ENCODE measurements at regions not wholly inside any gene's neighbourhood (a gene's known extent, or its start where the extent isn't known, plus 50 kb on each side); places are given as distances from the start of the nearest gene placed in this dataset.

- Histone ChIP-seq H3F3A (replicated peaks; ENCODE audit: insufficient read depth) (no peaks in the 10 kb centered on the region), H3K4me3 (ENCODE audit: low read depth in 2 of 2, low read length in 1 of 2) (no peak overlapping the region), H3K9ac (no peak overlapping the region), H3K36me3 (replicated peaks in 1 of 2; ENCODE audit: control insufficient read depth in 1 of 2, insufficient read depth in 2 of 2, low read length in 1 of 2) (no peaks in the 10 kb centered on the region), H3K27me3 (ENCODE audit: insufficient read depth) (no peaks in the 10 kb centered on the region), H3K4me1 (ENCODE audit: control insufficient read depth in 1 of 2, insufficient read depth in 2 of 2, low read depth in 1 of 2, low read length in 1 of 2) (no peaks in the 10 kb centered on the region), H3K27ac (ENCODE audit: low read depth in 2 of 2, low read length in 1 of 2) (no peak overlapping the region), H3K4me2 (no peak overlapping the region), H3K9me2 (no peaks in the 10 kb centered on the region), H4K20me1 (ENCODE audit: insufficient read depth) (no peaks in the 10 kb centered on the region), H3K9me3 (no peaks in the 10 kb centered on the region), H2AFZ (ENCODE audit: low read depth) (no peak overlapping the region), H3K79me2 (ENCODE audit: insufficient read depth) (no peaks in the 10 kb centered on the region)
- ChIA-PET CTCF (interaction anchor here (4.4 kb wide), 1 partner anchor 22 kb away, joined by 17 read pairs; no protein-coding TSS in a partner anchor), POLR2A (no interaction called here)
- DNase-seq: no peak
- TF ChIP-seq RXRA (IDR thresholded peaks at IDR 0.05; ENCODE audit: borderline replicate concordance, low read depth) (no peak), TAF1 (IDR thresholded peaks at IDR 0.05; ENCODE audit: borderline replicate concordance, low read depth, low read length) (no peak), PBX3 (IDR thresholded peaks at IDR 0.05) (no peak), MXI1 (IDR thresholded peaks at IDR 0.05; ENCODE audit: low read depth, low read length) (no peak), FOXM1 (IDR thresholded peaks at IDR 0.05; ENCODE audit: low read depth) (no peak)
- 16% methylated on average over 4 of the region's 4 CpGs for WGBS (ENCODE audit: low lambda C conversion rate)
Measured at GRCh38 chrX:25166145-25166544, 150.4 kb upstream of the ARX start.

- POLR2A ChIA-PET: no interaction called here
- no peaks in the 10 kb centered on the region for H3K9me3 ChIP-seq
- no peaks in the 10 kb centered on the region for H3K36me3 ChIP-seq (replicated peaks in 1 of 2; ENCODE audit: control insufficient read depth in 1 of 2, insufficient read depth in 2 of 2, low read length in 1 of 2)
- H3K4me1 ChIP-seq (ENCODE audit: control insufficient read depth in 1 of 2, insufficient read depth in 2 of 2, low read depth in 1 of 2, low read length in 1 of 2): no peaks in the 10 kb centered on the region
- H3K9me2 ChIP-seq: no peaks in the 10 kb centered on the region
- H3K4me2 ChIP-seq: no peak overlapping the region
- H3K27me3 ChIP-seq (ENCODE audit: insufficient read depth): no peaks in the 10 kb centered on the region
- H3K79me2 ChIP-seq (ENCODE audit: insufficient read depth): no peaks in the 10 kb centered on the region
- 19% methylated on average over 2 of the region's 2 CpGs for WGBS (ENCODE audit: low lambda C conversion rate)
- H3K9ac ChIP-seq: no peak overlapping the region
- no peak overlapping the region for H3K27ac ChIP-seq (ENCODE audit: low read depth in 2 of 2, low read length in 1 of 2)
- no peaks in the 10 kb centered on the region for H3F3A ChIP-seq (replicated peaks; ENCODE audit: insufficient read depth)
- CTCF ChIA-PET: interaction anchor here (3.4 kb wide), 1 partner anchor 14 kb away, joined by 11 read pairs; no protein-coding TSS in a partner anchor
- DNase-seq: no peak
- no peaks in the 10 kb centered on the region for H4K20me1 ChIP-seq (ENCODE audit: insufficient read depth)
- H3K4me3 ChIP-seq (ENCODE audit: low read depth in 2 of 2, low read length in 1 of 2): no peak overlapping the region
- H2AFZ ChIP-seq (ENCODE audit: low read depth): no peak overlapping the region
- TF ChIP-seq EZH2phosphoT487 (IDR thresholded peaks at IDR 0.05; ENCODE audit: borderline replicate concordance, low read depth) (no peak), PBX3 (IDR thresholded peaks at IDR 0.05) (no peak), MEF2A (IDR thresholded peaks at IDR 0.05; ENCODE audit: borderline replicate concordance, low read depth) (no peak), SMC3 (IDR thresholded peaks at IDR 0.05; ENCODE audit: low read depth, low read length) (no peak), RXRA (IDR thresholded peaks at IDR 0.05; ENCODE audit: borderline replicate concordance, low read depth) (no peak), USF1 (IDR thresholded peaks at IDR 0.05; ENCODE audit: borderline replicate concordance, low read depth) (no peak), MAX (IDR thresholded peaks at IDR 0.05; ENCODE audit: low read depth) (no peak), EP300 (IDR thresholded peaks at IDR 0.05; ENCODE audit: borderline replicate concordance in 1 of 2, low read depth in 1 of 2, low read length in 1 of 2) (no peak), GABPA (IDR thresholded peaks at IDR 0.05; ENCODE audit: low read depth) (no peak), POLR2AphosphoS5 (IDR thresholded peaks at IDR 0.05; ENCODE audit: low read depth, low read length) (no peak), FOXJ3 (CRISPR knock-in tag; IDR thresholded peaks at IDR 0.05) (no peak), MXI1 (IDR thresholded peaks at IDR 0.05; ENCODE audit: low read depth, low read length) (no peak)
- TF ChIP-seq, protein P1, sequence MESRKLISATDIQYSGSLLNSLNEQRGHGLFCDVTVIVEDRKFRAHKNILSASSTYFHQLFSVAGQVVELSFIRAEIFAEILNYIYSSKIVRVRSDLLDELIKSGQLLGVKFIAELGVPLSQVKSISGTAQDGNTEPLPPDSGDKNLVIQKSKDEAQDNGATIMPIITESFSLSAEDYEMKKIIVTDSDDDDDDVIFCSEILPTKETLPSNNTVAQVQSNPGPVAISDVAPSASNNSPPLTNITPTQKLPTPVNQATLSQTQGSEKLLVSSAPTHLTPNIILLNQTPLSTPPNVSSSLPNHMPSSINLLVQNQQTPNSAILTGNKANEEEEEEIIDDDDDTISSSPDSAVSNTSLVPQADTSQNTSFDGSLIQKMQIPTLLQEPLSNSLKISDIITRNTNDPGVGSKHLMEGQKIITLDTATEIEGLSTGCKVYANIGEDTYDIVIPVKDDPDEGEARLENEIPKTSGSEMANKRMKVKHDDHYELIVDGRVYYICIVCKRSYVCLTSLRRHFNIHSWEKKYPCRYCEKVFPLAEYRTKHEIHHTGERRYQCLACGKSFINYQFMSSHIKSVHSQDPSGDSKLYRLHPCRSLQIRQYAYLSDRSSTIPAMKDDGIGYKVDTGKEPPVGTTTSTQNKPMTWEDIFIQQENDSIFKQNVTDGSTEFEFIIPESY (IDR thresholded peaks at IDR 0.05; ENCODE audit: borderline replicate concordance, low read depth): no peak
- TF ChIP-seq, protein P2, sequence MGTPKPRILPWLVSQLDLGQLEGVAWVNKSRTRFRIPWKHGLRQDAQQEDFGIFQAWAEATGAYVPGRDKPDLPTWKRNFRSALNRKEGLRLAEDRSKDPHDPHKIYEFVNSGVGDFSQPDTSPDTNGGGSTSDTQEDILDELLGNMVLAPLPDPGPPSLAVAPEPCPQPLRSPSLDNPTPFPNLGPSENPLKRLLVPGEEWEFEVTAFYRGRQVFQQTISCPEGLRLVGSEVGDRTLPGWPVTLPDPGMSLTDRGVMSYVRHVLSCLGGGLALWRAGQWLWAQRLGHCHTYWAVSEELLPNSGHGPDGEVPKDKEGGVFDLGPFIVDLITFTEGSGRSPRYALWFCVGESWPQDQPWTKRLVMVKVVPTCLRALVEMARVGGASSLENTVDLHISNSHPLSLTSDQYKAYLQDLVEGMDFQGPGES (IDR thresholded peaks at IDR 0.05; ENCODE audit: low read depth, low read length): no peak
- TF ChIP-seq, protein P3, sequence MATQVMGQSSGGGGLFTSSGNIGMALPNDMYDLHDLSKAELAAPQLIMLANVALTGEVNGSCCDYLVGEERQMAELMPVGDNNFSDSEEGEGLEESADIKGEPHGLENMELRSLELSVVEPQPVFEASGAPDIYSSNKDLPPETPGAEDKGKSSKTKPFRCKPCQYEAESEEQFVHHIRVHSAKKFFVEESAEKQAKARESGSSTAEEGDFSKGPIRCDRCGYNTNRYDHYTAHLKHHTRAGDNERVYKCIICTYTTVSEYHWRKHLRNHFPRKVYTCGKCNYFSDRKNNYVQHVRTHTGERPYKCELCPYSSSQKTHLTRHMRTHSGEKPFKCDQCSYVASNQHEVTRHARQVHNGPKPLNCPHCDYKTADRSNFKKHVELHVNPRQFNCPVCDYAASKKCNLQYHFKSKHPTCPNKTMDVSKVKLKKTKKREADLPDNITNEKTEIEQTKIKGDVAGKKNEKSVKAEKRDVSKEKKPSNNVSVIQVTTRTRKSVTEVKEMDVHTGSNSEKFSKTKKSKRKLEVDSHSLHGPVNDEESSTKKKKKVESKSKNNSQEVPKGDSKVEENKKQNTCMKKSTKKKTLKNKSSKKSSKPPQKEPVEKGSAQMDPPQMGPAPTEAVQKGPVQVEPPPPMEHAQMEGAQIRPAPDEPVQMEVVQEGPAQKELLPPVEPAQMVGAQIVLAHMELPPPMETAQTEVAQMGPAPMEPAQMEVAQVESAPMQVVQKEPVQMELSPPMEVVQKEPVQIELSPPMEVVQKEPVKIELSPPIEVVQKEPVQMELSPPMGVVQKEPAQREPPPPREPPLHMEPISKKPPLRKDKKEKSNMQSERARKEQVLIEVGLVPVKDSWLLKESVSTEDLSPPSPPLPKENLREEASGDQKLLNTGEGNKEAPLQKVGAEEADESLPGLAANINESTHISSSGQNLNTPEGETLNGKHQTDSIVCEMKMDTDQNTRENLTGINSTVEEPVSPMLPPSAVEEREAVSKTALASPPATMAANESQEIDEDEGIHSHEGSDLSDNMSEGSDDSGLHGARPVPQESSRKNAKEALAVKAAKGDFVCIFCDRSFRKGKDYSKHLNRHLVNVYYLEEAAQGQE (IDR thresholded peaks at IDR 0.05; ENCODE audit: low read depth, low read length): no peak
Measured at GRCh38 chrX:25158635-25159034, 142.9 kb upstream of the ARX start.
